ENCODE measurements at regions not wholly inside any gene's neighbourhood (a gene's known extent, or its start where the extent isn't known, plus 50 kb on each side); places are given as distances from the start of the nearest gene placed in this dataset.

DNA sequence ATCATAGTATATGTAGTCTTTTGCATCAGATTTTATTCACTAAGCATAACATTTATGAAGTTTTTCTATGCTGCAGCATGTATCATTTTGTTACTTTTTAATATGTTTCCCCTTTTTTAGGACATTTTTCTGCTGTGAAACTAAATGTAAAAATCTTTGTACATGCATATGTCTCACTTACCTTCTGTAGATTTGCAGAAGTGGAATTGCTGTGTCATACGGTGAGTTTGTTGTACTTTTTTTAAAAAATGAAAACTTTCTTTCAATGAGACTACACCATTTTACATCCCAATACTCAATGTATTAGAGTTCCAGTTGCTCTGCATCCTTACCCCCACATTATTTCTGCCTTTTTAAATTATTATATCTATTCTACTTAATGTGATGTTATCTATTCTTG is 868.9 kb downstream of the PDHA2 start:
- TF ChIP-seq POLR2AphosphoS5 (IDR thresholded peaks at IDR 0.05) (no peak), EP300 (IDR thresholded peaks at IDR 0.05) (no peak), POLR2A (IDR thresholded peaks at IDR 0.05) (no peak)
- TF ChIP-seq, protein P1, sequence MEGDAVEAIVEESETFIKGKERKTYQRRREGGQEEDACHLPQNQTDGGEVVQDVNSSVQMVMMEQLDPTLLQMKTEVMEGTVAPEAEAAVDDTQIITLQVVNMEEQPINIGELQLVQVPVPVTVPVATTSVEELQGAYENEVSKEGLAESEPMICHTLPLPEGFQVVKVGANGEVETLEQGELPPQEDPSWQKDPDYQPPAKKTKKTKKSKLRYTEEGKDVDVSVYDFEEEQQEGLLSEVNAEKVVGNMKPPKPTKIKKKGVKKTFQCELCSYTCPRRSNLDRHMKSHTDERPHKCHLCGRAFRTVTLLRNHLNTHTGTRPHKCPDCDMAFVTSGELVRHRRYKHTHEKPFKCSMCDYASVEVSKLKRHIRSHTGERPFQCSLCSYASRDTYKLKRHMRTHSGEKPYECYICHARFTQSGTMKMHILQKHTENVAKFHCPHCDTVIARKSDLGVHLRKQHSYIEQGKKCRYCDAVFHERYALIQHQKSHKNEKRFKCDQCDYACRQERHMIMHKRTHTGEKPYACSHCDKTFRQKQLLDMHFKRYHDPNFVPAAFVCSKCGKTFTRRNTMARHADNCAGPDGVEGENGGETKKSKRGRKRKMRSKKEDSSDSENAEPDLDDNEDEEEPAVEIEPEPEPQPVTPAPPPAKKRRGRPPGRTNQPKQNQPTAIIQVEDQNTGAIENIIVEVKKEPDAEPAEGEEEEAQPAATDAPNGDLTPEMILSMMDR (IDR thresholded peaks at IDR 0.05): no peak
- DNase-seq (ENCODE audit: low spot score in 2 of 2): no peak
- Histone ChIP-seq H3K9me3 (peaks cover 4% of the 10 kb centered on the region), H3K27me3 (no peaks in the 10 kb centered on the region), H3K27ac (no peak overlapping the region), H3K36me3 (no peaks in the 10 kb centered on the region), H3K4me3 (no peak overlapping the region), H3K4me1 (no peaks in the 10 kb centered on the region)
- 85% methylated on average over 1 of the region's 1 CpG for WGBS

DNA sequence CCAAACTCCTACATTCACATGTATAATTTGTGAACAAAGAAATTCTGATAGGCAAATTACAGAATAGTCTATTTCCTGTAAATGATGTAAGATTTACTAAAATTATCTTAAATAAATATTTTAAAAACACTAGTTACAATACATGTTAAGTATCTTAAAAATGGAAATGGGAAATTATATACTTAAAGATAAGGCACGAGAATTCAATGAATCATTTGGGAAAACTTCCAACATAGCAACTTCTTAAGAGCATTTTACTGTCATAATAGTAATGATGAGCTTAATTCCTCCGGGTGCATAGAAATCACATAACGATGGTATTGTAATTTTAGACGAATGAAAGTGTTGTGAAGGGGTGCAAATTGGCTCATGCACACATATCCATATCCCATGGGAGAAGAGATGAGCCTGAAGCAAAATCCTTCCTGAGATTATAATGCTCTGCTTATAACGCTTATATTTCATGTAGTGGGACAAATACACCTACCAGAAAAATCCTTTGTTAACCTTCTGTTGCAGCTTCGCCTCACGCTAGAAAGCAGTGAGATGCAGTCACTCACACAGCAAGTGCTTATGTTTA is 873.5 kb downstream of the PDHA2 start:
- no peaks in the 10 kb centered on the region for H3K4me1 ChIP-seq
- H3K9me3 ChIP-seq: peaks cover 4% of the 10 kb centered on the region
- H3K36me3 ChIP-seq: no peaks in the 10 kb centered on the region
- H3K4me3 ChIP-seq: no peak overlapping the region
- TF ChIP-seq EP300 (IDR thresholded peaks at IDR 0.05) (no peak), POLR2AphosphoS5 (IDR thresholded peaks at IDR 0.05) (no peak), POLR2A (IDR thresholded peaks at IDR 0.05) (no peak)
- TF ChIP-seq, protein P1 (IDR thresholded peaks at IDR 0.05): no peak
- no peak for DNase-seq (ENCODE audit: low spot score in 2 of 2)
- H3K27me3 ChIP-seq: no peaks in the 10 kb centered on the region
- no peak overlapping the region for H3K27ac ChIP-seq
- 59% methylated on average over 7 of the region's 7 CpGs for WGBS

DNA sequence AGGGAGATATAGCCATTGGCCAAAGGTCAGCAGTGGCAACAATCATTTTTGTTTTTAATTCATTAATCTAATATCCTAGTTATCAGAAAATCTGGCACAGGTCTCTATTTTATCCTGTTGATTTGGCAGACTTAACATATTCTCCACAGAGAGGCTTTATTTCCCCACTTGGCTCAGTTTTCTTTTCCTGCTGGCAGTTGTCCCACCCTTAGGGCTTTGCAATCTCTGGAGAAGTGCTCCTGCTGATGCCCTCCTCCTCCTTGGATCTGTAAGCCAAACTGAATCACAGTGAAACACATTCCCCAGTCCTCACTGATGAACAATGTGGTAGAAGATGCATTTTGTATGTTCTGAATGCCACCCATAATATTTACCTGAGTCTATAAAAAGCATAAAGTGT is 889.7 kb downstream of the PDHA2 start:
- Histone ChIP-seq H3K36me3 (no peaks in the 10 kb centered on the region), H3K4me3 (no peak overlapping the region), H3K27me3 (no peaks in the 10 kb centered on the region), H3K9me3 (peaks cover 4% of the 10 kb centered on the region), H3K4me1 (no peaks in the 10 kb centered on the region), H3K27ac (no peak overlapping the region)
- TF ChIP-seq EP300 (IDR thresholded peaks at IDR 0.05) (no peak), POLR2AphosphoS5 (IDR thresholded peaks at IDR 0.05) (no peak), POLR2A (IDR thresholded peaks at IDR 0.05) (no peak)
- TF ChIP-seq, protein P1 (IDR thresholded peaks at IDR 0.05): no peak
- no peak for DNase-seq (ENCODE audit: low spot score in 2 of 2)

DNA sequence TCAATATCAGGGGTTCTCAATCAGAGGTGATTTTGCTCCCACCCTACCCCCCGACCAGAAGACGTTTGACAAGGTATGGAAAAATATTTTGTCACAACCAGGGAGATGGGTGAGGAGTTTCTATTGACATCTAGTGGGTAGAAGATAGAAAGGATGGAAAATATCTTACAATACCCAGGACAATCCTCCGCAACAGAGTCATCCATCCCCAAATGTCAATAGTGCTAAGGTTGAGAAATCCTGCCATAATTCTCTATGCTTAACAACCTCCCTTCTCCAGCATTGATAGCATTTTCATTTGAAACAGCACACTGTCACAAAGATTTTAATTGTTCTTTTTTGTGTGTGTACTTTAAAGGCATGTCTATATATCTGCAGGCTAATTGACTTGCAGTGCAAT is 890.5 kb downstream of the PDHA2 start:
- Histone ChIP-seq H3K36me3 (no peaks in the 10 kb centered on the region), H3K4me1 (no peaks in the 10 kb centered on the region), H3K4me3 (no peak overlapping the region), H3K27me3 (no peaks in the 10 kb centered on the region), H3K27ac (no peak overlapping the region), H3K9me3 (peaks cover 4% of the 10 kb centered on the region)
- WGBS: 72% methylated on average over 3 of the region's 3 CpGs
- no peak for DNase-seq (ENCODE audit: low spot score in 2 of 2)
- TF ChIP-seq POLR2AphosphoS5 (IDR thresholded peaks at IDR 0.05) (no peak), POLR2A (IDR thresholded peaks at IDR 0.05) (no peak), EP300 (IDR thresholded peaks at IDR 0.05) (no peak)
- TF ChIP-seq, protein P1 (IDR thresholded peaks at IDR 0.05): no peak

DNA sequence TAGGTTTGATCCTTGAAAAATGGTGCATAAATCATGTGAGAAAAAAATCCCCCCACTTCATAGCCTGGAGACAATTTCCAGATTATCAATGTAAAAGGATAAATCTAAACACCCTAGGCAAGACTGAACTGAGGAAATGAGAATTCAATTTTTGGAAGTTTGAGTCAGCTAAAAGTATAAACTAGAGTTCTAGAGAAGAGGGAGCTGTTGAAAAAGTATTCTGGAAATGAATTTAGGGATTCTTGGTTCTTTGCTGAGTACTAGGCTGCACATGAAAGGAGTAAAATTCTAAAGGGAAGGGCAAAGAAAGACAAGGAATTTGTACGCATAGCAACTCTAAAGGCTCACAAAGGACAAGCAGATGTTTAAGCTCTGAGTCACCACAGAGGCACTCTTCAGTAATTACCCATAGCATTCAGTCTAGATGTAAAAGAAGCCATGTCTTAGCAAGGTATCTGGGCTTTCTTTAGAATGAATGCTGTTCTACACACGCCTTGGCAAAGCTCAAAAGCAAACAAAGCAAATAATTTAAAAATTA is 896.5 kb downstream of the PDHA2 start:
- Histone ChIP-seq H3K4me3 (no peak overlapping the region), H3K9me3 (peaks cover 4% of the 10 kb centered on the region), H3K4me1 (no peaks in the 10 kb centered on the region), H3K27me3 (no peaks in the 10 kb centered on the region), H3K36me3 (no peaks in the 10 kb centered on the region), H3K27ac (no peak overlapping the region)
- 51% methylated on average over 2 of the region's 2 CpGs for WGBS
- no peak for TF ChIP-seq POLR2A (IDR thresholded peaks at IDR 0.05)
- no peak for TF ChIP-seq POLR2AphosphoS5 (IDR thresholded peaks at IDR 0.05)
- TF ChIP-seq, protein P1 (IDR thresholded peaks at IDR 0.05): no peak
- TF ChIP-seq EP300 (IDR thresholded peaks at IDR 0.05): no peak
- DNase-seq (ENCODE audit: low spot score in 2 of 2): no peak

All from suprapubic skin (tissue), 4 donors.